Osteocyte (in vitro differentiated cells): ENCODE measurements at regions not wholly inside any gene's neighbourhood (a gene's known extent, or its start where the extent isn't known, plus 50 kb on each side); places are given as distances from the start of the nearest gene placed in this dataset.

Source experiments
- DNase-seq: peaks from one replicate; pipeline ENCODE4 v3.0.0; 2021; ENCODE audit warnings: mixed read lengths; ENCODE audit not compliant: unreplicated experiment; ENCODE audit errors: extremely low spot score
- H3K27ac Mint-ChIP-seq: one replicate; pipeline ENCODE4 v1.8.0; 2021; ENCODE audit warnings: mild to moderate bottlenecking, mixed read lengths; ENCODE audit not compliant: unreplicated experiment
- H3K27me3 Mint-ChIP-seq: one replicate; pipeline ENCODE4 v1.8.0; 2021; ENCODE audit warnings: mixed read lengths; ENCODE audit not compliant: unreplicated experiment
- H3K36me3 Mint-ChIP-seq: one replicate; pipeline ENCODE4 v1.8.0; 2021; ENCODE audit warnings: mixed read lengths; ENCODE audit not compliant: unreplicated experiment
- H3K4me1 Mint-ChIP-seq: one replicate; pipeline ENCODE4 v1.8.0; 2021; ENCODE audit warnings: mixed read lengths; ENCODE audit not compliant: unreplicated experiment
- H3K4me3 Mint-ChIP-seq: one replicate; pipeline ENCODE4 v1.8.0; 2021; ENCODE audit warnings: mild to moderate bottlenecking, moderate library complexity, mixed read lengths; ENCODE audit not compliant: unreplicated experiment
- H3K9me3 Mint-ChIP-seq: one replicate; pipeline ENCODE4 v1.8.0; 2021; ENCODE audit warnings: mixed read lengths; ENCODE audit not compliant: unreplicated experiment
- TF ChIP-seq, protein P1 (sequence below): fragments of 200-600 bp; sonication (generic); IDR thresholded peaks from 2 replicates; pipeline ENCODE4 v1.5.0; 2021; ENCODE audit warnings: antibody characterized with exemption, mild to moderate bottlenecking, moderate library complexity

- no peak overlapping the region for H3K4me3 Mint-ChIP-seq
- H3K9me3 Mint-ChIP-seq, result no peaks in the 10 kb centered on the region
- no peak overlapping the region for H3K27ac Mint-ChIP-seq
- no peaks in the 10 kb centered on the region for H3K4me1 Mint-ChIP-seq
- TF ChIP-seq, protein P1, sequence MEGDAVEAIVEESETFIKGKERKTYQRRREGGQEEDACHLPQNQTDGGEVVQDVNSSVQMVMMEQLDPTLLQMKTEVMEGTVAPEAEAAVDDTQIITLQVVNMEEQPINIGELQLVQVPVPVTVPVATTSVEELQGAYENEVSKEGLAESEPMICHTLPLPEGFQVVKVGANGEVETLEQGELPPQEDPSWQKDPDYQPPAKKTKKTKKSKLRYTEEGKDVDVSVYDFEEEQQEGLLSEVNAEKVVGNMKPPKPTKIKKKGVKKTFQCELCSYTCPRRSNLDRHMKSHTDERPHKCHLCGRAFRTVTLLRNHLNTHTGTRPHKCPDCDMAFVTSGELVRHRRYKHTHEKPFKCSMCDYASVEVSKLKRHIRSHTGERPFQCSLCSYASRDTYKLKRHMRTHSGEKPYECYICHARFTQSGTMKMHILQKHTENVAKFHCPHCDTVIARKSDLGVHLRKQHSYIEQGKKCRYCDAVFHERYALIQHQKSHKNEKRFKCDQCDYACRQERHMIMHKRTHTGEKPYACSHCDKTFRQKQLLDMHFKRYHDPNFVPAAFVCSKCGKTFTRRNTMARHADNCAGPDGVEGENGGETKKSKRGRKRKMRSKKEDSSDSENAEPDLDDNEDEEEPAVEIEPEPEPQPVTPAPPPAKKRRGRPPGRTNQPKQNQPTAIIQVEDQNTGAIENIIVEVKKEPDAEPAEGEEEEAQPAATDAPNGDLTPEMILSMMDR, result no peak
- H3K27me3 Mint-ChIP-seq, result peaks cover 7% of the 10 kb centered on the region
- H3K36me3 Mint-ChIP-seq, result no peaks in the 10 kb centered on the region
- peak; percentile 13 for DNase-seq
Observed at GRCh38 chr19:30662211-30662861, 290.2 kb downstream of the ZNF536 start.

DNA sequence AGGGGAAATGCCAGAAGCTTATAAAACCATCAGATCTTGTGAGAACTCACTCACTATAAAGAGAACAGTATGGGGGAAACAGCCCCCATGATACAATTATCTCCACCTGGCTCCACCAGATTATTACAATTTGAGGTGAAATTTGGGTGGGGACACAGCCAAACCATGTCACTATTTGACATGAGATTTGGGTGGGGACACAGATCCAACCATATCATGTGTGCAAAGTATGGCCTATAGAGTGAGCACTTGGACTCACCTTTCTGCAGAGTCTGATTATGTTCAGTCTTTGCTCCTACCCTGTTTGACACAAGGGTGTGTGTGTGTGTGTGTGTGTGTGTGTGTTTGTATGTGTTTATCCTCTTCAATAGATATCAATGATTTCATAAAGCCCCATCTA, 287.5 kb downstream of the ZNF536 start:
- Mint-ChIP-seq H3K9me3 (no peaks in the 10 kb centered on the region), H3K27me3 (peaks cover 7% of the 10 kb centered on the region), H3K36me3 (no peaks in the 10 kb centered on the region), H3K4me3 (no peak overlapping the region), H3K4me1 (no peaks in the 10 kb centered on the region), H3K27ac (no peak overlapping the region)
- TF ChIP-seq, protein P1, result no peak
- DNase-seq, result peak; percentile 8

DNA sequence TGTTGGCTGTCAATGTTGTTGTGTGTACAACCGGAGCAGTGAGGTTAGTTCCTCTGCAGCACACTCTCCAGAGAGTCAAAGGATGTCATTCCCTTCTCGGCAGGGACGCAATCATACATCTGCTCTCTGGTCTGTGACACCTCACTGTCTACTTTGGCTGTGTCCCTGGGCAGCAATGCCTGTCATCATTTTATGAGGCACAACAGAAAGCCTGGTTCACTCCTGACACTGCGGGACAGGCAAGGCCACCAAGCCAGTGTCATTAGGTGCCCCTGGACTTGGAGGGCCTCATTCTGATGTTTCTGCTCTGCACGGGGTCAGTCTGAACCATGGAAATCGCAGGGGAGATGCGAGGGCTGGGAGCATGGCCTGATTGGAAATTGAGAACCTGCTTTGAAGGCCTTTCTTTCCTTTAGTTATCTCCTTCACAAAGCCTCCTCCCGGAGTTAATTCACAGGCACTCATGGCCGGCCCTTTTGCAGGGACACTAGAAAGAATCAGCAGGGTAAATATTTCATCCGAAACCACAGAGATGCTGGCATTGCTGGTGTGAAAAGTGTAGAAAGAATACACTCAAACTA, 284.4 kb downstream of the ZNF536 start:
- Mint-ChIP-seq H3K9me3 (no peaks in the 10 kb centered on the region), H3K4me1 (no peaks in the 10 kb centered on the region), H3K4me3 (no peak overlapping the region), H3K27ac (no peak overlapping the region), H3K36me3 (no peaks in the 10 kb centered on the region), H3K27me3 (no peaks in the 10 kb centered on the region)
- DNase-seq, result peak; percentile 80
- TF ChIP-seq, protein P1, result no peak

GRCh38 chr19:30653646-30654386, 281.6 kb downstream of the ZNF536 start:
- no peaks in the 10 kb centered on the region for H3K4me1 Mint-ChIP-seq
- no peak overlapping the region for H3K4me3 Mint-ChIP-seq

More at GRCh38 chr19:30653646-30654386, 281.6 kb downstream of the ZNF536 start:
- Mint-ChIP-seq H3K36me3 (no peaks in the 10 kb centered on the region), H3K27ac (no peak overlapping the region), H3K9me3 (no peaks in the 10 kb centered on the region), H3K27me3 (no peaks in the 10 kb centered on the region)
- TF ChIP-seq, protein P1, result no peak
- DNase-seq, result peak; percentile 71
